ENCODE measurements at regions not wholly inside any gene's neighbourhood (a gene's known extent, or its start where the extent isn't known, plus 50 kb on each side); places are given as distances from the start of the nearest gene placed in this dataset.
A peak's percentile ranks its signal among the peaks of the same experiment; 100 is the strongest.

GRCh38 chr21:35416866-35417489 lies 367.9 kb upstream of the RUNX1 start:
- Mint-ChIP-seq H3K9me3 (peaks cover 0 to 2% of the 10 kb centered on the region in 2 donors), H3K27me3 (ENCODE audit: low read depth in 2 of 2) (peaks cover 28 to 42% of the 10 kb centered on the region in 2 donors), H3K4me3 (no peak overlapping the region), H3K4me1 (no peaks in the 10 kb centered on the region), H3K36me3 (no peaks in the 10 kb centered on the region), H3K27ac (no peak overlapping the region)
- peaks cover under 1% of the 10 kb centered on the region for H3K9me3 ChIP-seq (ENCODE audit: control insufficient read depth, insufficient read depth, low read length)
- H3K27ac ChIP-seq (ENCODE audit: low read length), result no peak overlapping the region
- no peak overlapping the region for H3K4me3 ChIP-seq (ENCODE audit: low read length)
- no peaks in the 10 kb centered on the region for H3K4me1 ChIP-seq (ENCODE audit: control insufficient read depth, insufficient read depth, low read length)
- H3K27me3 ChIP-seq (ENCODE audit: control insufficient read depth, insufficient read depth, low read length), result no peaks in the 10 kb centered on the region
- no peak for DNase-seq
- intact Hi-C loops (cut with micrococcal nuclease), result no loop called here
- TF ChIP-seq, protein P1, sequence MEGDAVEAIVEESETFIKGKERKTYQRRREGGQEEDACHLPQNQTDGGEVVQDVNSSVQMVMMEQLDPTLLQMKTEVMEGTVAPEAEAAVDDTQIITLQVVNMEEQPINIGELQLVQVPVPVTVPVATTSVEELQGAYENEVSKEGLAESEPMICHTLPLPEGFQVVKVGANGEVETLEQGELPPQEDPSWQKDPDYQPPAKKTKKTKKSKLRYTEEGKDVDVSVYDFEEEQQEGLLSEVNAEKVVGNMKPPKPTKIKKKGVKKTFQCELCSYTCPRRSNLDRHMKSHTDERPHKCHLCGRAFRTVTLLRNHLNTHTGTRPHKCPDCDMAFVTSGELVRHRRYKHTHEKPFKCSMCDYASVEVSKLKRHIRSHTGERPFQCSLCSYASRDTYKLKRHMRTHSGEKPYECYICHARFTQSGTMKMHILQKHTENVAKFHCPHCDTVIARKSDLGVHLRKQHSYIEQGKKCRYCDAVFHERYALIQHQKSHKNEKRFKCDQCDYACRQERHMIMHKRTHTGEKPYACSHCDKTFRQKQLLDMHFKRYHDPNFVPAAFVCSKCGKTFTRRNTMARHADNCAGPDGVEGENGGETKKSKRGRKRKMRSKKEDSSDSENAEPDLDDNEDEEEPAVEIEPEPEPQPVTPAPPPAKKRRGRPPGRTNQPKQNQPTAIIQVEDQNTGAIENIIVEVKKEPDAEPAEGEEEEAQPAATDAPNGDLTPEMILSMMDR (IDR thresholded peaks at IDR 0.05), result no peak
- WGBS (ENCODE audit: insufficient coverage), result 75% methylated on average over 8 of the region's 8 CpGs
- H3K36me3 ChIP-seq (ENCODE audit: control insufficient read depth, insufficient read depth, low read length), result no peaks in the 10 kb centered on the region
- peak in 1 of 3 donors; percentile 74 for ATAC-seq

DNA sequence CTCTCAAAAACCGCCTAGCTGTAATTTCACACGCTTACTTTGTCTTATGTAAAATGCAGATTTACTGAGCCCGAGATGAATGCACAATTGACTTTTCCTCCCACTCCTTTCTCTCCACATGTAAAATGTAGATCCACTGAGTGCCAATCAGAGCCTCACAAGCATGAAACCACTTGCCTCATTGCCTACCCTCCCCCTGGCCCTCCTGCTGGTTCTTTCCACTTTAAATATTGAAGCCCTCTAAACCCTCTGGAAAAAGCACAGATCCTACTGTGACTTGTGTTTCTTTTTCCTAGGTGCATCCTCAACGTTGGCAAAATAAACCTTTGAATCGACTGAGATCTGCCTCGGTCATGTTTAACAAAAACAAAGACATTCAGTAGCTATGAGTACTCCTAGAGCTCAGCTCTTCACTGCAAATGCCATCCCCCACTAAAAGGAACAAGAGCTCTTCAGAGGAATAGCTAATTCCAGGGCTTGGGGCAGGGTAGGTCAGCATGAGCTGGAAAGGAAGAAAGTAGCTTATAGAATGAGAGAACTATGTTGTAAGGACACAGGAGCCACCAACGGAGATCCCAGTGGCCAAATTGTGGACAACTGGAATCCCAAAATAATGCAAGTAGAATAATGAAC lies 365.5 kb upstream of the RUNX1 start:
- ATAC-seq, result no peak

DNA sequence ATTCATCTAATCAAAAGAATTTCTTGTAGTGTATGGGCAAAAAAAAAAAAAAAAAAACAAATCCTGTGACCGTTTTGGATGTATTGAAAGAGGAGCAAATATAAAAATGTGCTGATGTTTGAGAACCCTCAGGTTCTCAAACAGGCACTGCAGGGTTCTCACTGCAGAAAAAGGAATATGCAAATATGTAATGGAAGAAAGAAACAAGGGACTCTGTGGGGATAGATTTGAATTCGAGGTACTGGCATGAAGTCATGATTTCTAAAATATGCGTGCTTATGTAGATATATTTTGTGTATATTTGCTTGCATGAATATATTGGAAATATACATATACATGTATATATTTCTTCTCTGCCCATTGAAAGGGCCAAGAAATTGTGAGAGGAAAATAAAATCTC lies 365.0 kb upstream of the RUNX1 start:
- WGBS (ENCODE audit: insufficient coverage), result 71% methylated on average over 1 of the region's 3 CpGs
- Mint-ChIP-seq H3K4me1 (no peaks in the 10 kb centered on the region), H3K4me3 (no peak overlapping the region), H3K36me3 (no peaks in the 10 kb centered on the region), H3K27ac (no peak overlapping the region), H3K27me3 (ENCODE audit: low read depth in 2 of 2) (peaks cover 33 to 63% of the 10 kb centered on the region in 2 donors), H3K9me3 (no peaks in the 10 kb centered on the region)
- Histone ChIP-seq H3K4me1 (ENCODE audit: control insufficient read depth, insufficient read depth, low read length) (no peaks in the 10 kb centered on the region), H3K27ac (ENCODE audit: low read length) (no peak overlapping the region), H3K36me3 (ENCODE audit: control insufficient read depth, insufficient read depth, low read length) (no peaks in the 10 kb centered on the region), H3K27me3 (ENCODE audit: control insufficient read depth, insufficient read depth, low read length) (no peaks in the 10 kb centered on the region), H3K9me3 (ENCODE audit: control insufficient read depth, insufficient read depth, low read length) (no peaks in the 10 kb centered on the region), H3K4me3 (ENCODE audit: low read length) (no peak overlapping the region)
- intact Hi-C loops (cut with micrococcal nuclease), result no loop called here
- ATAC-seq (no peak), DNase-seq (no peak)
- TF ChIP-seq, protein P1 (IDR thresholded peaks at IDR 0.05), result no peak

More for the DNA sequence above, 365.5 kb upstream of the RUNX1 start:
- 87% methylated on average over 7 of the region's 7 CpGs for WGBS (ENCODE audit: insufficient coverage)
- H3K27me3 Mint-ChIP-seq (ENCODE audit: low read depth in 2 of 2), result peaks cover 31 to 59% of the 10 kb centered on the region in 2 donors
- no peak overlapping the region for H3K27ac ChIP-seq (ENCODE audit: low read length)
- H3K36me3 ChIP-seq (ENCODE audit: control insufficient read depth, insufficient read depth, low read length), result no peaks in the 10 kb centered on the region
- no peaks in the 10 kb centered on the region for H3K9me3 ChIP-seq (ENCODE audit: control insufficient read depth, insufficient read depth, low read length)
- DNase-seq, result no peak
- no peaks in the 10 kb centered on the region for H3K36me3 Mint-ChIP-seq
- no peak overlapping the region for H3K4me3 ChIP-seq (ENCODE audit: low read length)
- no peaks in the 10 kb centered on the region for H3K27me3 ChIP-seq (ENCODE audit: control insufficient read depth, insufficient read depth, low read length)
- TF ChIP-seq, protein P1 (IDR thresholded peaks at IDR 0.05), result no peak
- H3K27ac Mint-ChIP-seq, result no peak overlapping the region
- H3K4me3 Mint-ChIP-seq, result no peak overlapping the region
- intact Hi-C loops (cut with micrococcal nuclease), result no loop called here
- no peaks in the 10 kb centered on the region for H3K9me3 Mint-ChIP-seq
- no peaks in the 10 kb centered on the region for H3K4me1 ChIP-seq (ENCODE audit: control insufficient read depth, insufficient read depth, low read length)
- H3K4me1 Mint-ChIP-seq, result no peaks in the 10 kb centered on the region

Data from natural killer cell (primary cell).